T-helper 1 cell treated with Interleukin-12 subunit alpha and Interleukin-12 subunit beta and Interleukin-4 antibody, amounts not matched to agents 30 μg/mL and 1 μg/mL, for 36 hours (primary cell): ENCODE measurements at regions not wholly inside any gene's neighbourhood (a gene's known extent, or its start where the extent isn't known, plus 50 kb on each side); places are given as distances from the start of the nearest gene placed in this dataset.

ENCODE experiments used
- H3K27ac Mint-ChIP-seq: one replicate; pipeline ENCODE4 v1.8.0; 2021; ENCODE audit warnings: mild to moderate bottlenecking, mixed read lengths
- H3K27me3 Mint-ChIP-seq: one replicate; pipeline ENCODE4 v1.8.0; 2021; ENCODE audit warnings: low read depth, mixed read lengths
- H3K36me3 Mint-ChIP-seq: one replicate; pipeline ENCODE4 v1.8.0; 2021; ENCODE audit warnings: low read depth, mixed read lengths
- H3K4me1 Mint-ChIP-seq: one replicate; pipeline ENCODE4 v1.8.0; 2021; ENCODE audit warnings: low read depth, mixed read lengths
- H3K4me3 Mint-ChIP-seq: one replicate; pipeline ENCODE4 v1.8.0; 2021; ENCODE audit warnings: mild to moderate bottlenecking, moderate library complexity, mixed read lengths
- H3K9me3 Mint-ChIP-seq: one replicate; pipeline ENCODE4 v1.8.0; 2021; ENCODE audit warnings: mixed read lengths

GRCh38 chr11:70020336-70021214 lies 57.5 kb upstream of the ANO1 start:
- Mint-ChIP-seq H3K4me1 (peaks cover 3% of the 10 kb centered on the region), H3K27me3 (no peaks in the 10 kb centered on the region), H3K9me3 (no peaks in the 10 kb centered on the region), H3K27ac (no peak overlapping the region), H3K36me3 (no peaks in the 10 kb centered on the region), H3K4me3 (no peak overlapping the region)

- Mint-ChIP-seq H3K27ac (no peak overlapping the region), H3K4me3 (no peak overlapping the region), H3K4me1 (peaks cover 3% of the 10 kb centered on the region), H3K36me3 (no peaks in the 10 kb centered on the region), H3K27me3 (no peaks in the 10 kb centered on the region), H3K9me3 (no peaks in the 10 kb centered on the region)
These were observed 56.5 kb upstream of the ANO1 start for GRCh38 chr11:70021586-70021985.

DNA sequence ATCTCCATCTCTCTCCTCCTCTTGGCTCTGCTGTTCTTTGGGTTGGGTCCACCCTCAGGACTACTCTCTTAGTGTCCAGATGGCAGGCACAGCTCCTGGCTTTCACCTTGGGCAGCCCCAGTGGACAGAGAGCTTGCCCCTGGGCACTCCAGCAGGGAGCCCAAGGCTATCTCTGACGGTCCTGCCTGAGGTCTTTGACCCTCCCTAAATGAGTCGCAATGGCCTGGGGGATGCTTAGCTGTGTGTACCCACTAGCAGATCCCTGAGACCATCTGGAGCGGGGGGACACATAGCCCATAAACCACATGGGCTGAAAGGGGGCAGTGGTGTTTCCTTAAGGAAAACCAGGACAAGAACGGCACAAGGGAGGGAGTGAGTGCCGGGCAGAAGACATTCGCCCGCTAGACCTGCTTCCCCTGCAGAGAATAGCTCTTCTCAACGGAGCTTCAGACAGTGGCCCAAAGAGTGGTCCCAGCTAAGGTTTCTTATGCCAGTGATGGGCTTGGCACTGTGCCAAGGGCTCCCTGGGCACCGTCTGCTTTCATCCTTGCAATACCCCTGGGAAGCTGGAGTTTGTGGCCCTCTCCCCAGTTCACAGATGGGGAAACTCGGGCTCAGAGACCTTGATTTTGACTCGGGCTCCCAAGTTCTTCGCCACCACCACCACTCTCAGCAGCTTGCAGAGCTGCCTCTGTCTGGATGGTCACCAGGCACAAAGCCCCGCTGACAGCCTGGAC lies 53.9 kb upstream of the ANO1 start:
- no peaks in the 10 kb centered on the region for H3K9me3 Mint-ChIP-seq
- no peak overlapping the region for H3K4me3 Mint-ChIP-seq
- no peak overlapping the region for H3K27ac Mint-ChIP-seq
- H3K36me3 Mint-ChIP-seq: no peaks in the 10 kb centered on the region
- no peaks in the 10 kb centered on the region for H3K4me1 Mint-ChIP-seq
- H3K27me3 Mint-ChIP-seq: no peaks in the 10 kb centered on the region

DNA sequence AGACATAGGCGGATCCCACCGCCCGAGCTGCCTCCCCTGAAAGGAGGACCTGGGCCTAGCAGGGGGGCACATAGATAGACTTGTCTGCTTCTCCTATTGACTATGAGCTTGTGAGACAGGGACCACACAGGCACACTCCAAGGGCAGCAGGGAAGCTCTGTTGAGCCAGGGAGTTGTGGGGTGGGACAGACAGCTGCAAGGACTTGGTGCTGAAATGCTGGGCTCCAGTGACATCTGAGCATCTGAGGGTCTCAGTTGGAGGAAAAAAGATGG lies 53.4 kb upstream of the ANO1 start:
- Mint-ChIP-seq H3K9me3 (no peaks in the 10 kb centered on the region), H3K36me3 (no peaks in the 10 kb centered on the region), H3K27me3 (no peaks in the 10 kb centered on the region)

GRCh38 chr11:70025308-70025707 lies 52.8 kb upstream of the ANO1 start:
- H3K9me3 Mint-ChIP-seq: no peaks in the 10 kb centered on the region
- no peaks in the 10 kb centered on the region for H3K36me3 Mint-ChIP-seq
- H3K27me3 Mint-ChIP-seq: no peaks in the 10 kb centered on the region
- no peaks in the 10 kb centered on the region for H3K4me1 Mint-ChIP-seq
- H3K4me3 Mint-ChIP-seq: no peak overlapping the region
- no peak overlapping the region for H3K27ac Mint-ChIP-seq

More for the DNA sequence above, 53.4 kb upstream of the ANO1 start:
- no peak overlapping the region for H3K4me3 Mint-ChIP-seq
- no peak overlapping the region for H3K27ac Mint-ChIP-seq
- H3K4me1 Mint-ChIP-seq: no peaks in the 10 kb centered on the region

DNA sequence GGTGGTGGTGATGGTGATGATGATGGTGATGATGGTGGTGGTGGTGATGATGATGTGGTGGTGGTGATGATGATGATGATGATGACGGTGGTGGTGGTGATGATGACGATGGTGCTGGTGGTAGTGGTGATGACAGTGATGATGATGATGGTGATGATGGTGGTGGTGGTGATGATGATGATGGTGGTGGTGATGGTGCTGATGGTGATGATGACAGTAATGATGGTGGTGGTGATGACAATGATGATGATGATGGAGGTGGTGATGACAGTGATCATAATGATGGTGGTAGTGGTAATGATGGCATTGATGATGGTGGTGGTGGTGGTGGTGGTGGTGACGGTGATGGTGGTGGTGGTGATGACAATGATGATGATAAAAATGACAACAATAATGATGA lies 52.1 kb upstream of the ANO1 start:
- Mint-ChIP-seq H3K27ac (no peak overlapping the region), H3K4me3 (no peak overlapping the region), H3K9me3 (no peaks in the 10 kb centered on the region), H3K4me1 (no peaks in the 10 kb centered on the region), H3K36me3 (no peaks in the 10 kb centered on the region), H3K27me3 (no peaks in the 10 kb centered on the region)

- Mint-ChIP-seq H3K4me1 (no peaks in the 10 kb centered on the region), H3K36me3 (no peaks in the 10 kb centered on the region), H3K27ac (no peak overlapping the region), H3K9me3 (no peaks in the 10 kb centered on the region), H3K27me3 (no peaks in the 10 kb centered on the region), H3K4me3 (no peak overlapping the region)
These were observed 51.4 kb upstream of the ANO1 start for GRCh38 chr11:70026726-70027125.

GRCh38 chr11:70027451-70027850 lies 50.7 kb upstream of the ANO1 start:
- Mint-ChIP-seq H3K27ac (no peak overlapping the region), H3K4me3 (no peak overlapping the region), H3K4me1 (no peaks in the 10 kb centered on the region), H3K27me3 (no peaks in the 10 kb centered on the region), H3K36me3 (no peaks in the 10 kb centered on the region), H3K9me3 (no peaks in the 10 kb centered on the region)

- Mint-ChIP-seq H3K4me1 (no peaks in the 10 kb centered on the region), H3K4me3 (no peak overlapping the region), H3K27ac (no peak overlapping the region), H3K27me3 (no peaks in the 10 kb centered on the region), H3K36me3 (no peaks in the 10 kb centered on the region), H3K9me3 (no peaks in the 10 kb centered on the region)
These were observed 49.8 kb upstream of the ANO1 start for GRCh38 chr11:70028147-70028855.
